ENCODE measurements at regions not wholly inside any gene's neighbourhood (a gene's known extent, or its start where the extent isn't known, plus 50 kb on each side); places are given as distances from the start of the nearest gene placed in this dataset.

DNA sequence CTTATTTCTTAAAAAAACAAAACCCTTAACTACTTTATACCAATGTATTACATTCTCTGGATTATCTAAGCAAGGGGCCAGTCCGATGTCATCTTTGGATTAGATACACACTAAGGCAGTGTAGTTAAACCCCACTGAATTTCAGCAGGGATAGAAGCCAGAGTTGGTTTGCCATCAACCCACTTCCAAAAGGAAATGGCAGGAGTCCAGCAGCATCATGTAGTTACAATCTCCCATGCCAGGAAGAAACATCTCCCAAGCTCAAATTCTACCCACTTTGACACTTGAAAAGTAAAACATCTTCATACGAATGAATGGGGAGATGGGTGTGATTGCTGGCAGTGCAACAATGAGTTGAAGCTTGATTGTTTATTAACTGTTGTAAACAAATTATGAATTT lies 203.5 kb upstream of the PLXNC1 start:
- CTCF ChIA-PET: no interaction called here
- TF ChIP-seq, protein P1, sequence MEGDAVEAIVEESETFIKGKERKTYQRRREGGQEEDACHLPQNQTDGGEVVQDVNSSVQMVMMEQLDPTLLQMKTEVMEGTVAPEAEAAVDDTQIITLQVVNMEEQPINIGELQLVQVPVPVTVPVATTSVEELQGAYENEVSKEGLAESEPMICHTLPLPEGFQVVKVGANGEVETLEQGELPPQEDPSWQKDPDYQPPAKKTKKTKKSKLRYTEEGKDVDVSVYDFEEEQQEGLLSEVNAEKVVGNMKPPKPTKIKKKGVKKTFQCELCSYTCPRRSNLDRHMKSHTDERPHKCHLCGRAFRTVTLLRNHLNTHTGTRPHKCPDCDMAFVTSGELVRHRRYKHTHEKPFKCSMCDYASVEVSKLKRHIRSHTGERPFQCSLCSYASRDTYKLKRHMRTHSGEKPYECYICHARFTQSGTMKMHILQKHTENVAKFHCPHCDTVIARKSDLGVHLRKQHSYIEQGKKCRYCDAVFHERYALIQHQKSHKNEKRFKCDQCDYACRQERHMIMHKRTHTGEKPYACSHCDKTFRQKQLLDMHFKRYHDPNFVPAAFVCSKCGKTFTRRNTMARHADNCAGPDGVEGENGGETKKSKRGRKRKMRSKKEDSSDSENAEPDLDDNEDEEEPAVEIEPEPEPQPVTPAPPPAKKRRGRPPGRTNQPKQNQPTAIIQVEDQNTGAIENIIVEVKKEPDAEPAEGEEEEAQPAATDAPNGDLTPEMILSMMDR (IDR thresholded peaks at IDR 0.05; ENCODE audit: insufficient read depth, low read length, missing control alignments): no peak
- no peak overlapping the region for H3K4me3 ChIP-seq (ENCODE audit: low read depth, low read length)
- POLR2A ChIA-PET: no interaction called here
- DNase-seq (ENCODE audit: low read depth, low spot score): no peak

DNA sequence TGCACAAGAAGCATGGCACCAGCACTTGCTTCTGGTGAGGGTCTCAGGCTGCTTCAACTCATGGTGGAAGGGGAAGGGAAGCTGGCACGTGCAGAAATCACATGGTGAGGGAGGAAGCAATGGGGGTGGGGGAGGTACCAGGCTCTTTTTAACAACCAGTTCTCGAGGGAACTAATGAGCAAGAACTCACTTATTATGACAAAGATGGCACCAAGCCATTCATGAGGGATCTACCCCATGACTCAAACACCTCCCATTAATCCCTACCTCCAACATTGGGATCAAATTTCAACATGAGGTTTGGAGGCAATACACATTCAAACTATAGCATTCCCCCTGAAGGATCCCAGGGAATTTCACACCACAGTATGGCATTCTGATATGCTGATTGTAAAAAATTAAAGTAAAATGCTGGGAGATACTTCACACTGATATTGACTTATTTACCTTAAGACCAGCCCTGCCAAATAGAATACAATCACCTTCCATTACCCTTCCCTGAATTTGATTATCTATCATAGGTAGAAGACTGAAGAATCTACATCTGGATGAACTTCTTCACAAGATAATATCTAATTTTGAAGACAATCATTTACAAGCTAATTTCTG lies 201.7 kb upstream of the PLXNC1 start:
- DNase-seq (ENCODE audit: low read depth, low spot score): no peak
- CTCF ChIA-PET: interaction anchor here (0.9 kb wide), 2 partner anchors 128 to 444 kb away, joined by 3 to 4 read pairs; no protein-coding TSS in a partner anchor

DNA sequence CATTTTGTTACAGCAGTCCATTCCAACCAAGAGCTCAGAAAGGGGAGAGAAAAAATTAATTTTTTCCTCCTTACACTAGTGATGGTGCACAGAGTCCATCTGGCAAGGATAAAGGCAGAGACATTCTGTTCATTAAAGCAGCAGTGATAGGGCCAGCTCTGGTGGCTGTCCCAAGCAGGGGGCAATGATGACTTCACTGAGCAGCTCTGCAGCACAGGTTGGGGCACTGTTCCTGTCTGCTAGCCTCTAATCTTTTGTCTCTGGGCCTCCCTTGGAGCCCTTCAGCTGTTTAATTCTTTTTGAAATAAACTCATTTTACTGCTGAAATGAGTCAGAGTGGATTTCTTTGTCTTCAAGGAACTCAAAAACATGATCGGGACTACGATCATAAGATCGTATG lies 200.9 kb upstream of the PLXNC1 start:
- POLR2A ChIA-PET: no interaction called here
- CTCF ChIA-PET: no interaction called here
- no peak for DNase-seq (ENCODE audit: low read depth, low spot score)
- TF ChIP-seq, protein P1 (IDR thresholded peaks at IDR 0.05; ENCODE audit: insufficient read depth, low read length, missing control alignments): no peak
- H3K4me3 ChIP-seq (ENCODE audit: low read depth, low read length): no peak overlapping the region

More for the DNA sequence above, 201.7 kb upstream of the PLXNC1 start:
- TF ChIP-seq, protein P1 (IDR thresholded peaks at IDR 0.05; ENCODE audit: insufficient read depth, low read length, missing control alignments): no peak
- POLR2A ChIA-PET: no interaction called here
- no peak overlapping the region for H3K4me3 ChIP-seq (ENCODE audit: low read depth, low read length)

DNA sequence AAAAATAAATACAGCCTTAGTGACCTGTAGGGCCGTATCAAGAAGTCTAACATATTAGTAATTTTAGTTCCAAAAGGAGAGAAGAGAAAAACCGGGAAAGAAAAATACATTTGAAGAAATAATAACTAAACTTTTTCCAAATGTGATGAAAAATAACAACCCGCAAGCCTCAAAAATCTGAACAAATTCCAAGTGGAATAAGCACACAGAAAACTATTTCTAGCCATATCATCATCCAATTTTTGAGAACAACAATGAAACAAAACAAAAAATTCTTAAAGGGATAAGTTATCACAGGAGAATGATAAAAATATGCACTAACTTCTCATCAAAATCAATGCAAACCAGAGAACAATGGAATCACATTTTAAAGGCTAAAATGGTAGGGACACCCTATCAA lies 198.1 kb upstream of the PLXNC1 start:
- TF ChIP-seq, protein P1 (IDR thresholded peaks at IDR 0.05; ENCODE audit: insufficient read depth, low read length, missing control alignments): no peak
- POLR2A ChIA-PET: no interaction called here
- CTCF ChIA-PET: no interaction called here
- no peak for DNase-seq (ENCODE audit: low read depth, low spot score)
- H3K4me3 ChIP-seq (ENCODE audit: low read depth, low read length): no peak overlapping the region

DNA sequence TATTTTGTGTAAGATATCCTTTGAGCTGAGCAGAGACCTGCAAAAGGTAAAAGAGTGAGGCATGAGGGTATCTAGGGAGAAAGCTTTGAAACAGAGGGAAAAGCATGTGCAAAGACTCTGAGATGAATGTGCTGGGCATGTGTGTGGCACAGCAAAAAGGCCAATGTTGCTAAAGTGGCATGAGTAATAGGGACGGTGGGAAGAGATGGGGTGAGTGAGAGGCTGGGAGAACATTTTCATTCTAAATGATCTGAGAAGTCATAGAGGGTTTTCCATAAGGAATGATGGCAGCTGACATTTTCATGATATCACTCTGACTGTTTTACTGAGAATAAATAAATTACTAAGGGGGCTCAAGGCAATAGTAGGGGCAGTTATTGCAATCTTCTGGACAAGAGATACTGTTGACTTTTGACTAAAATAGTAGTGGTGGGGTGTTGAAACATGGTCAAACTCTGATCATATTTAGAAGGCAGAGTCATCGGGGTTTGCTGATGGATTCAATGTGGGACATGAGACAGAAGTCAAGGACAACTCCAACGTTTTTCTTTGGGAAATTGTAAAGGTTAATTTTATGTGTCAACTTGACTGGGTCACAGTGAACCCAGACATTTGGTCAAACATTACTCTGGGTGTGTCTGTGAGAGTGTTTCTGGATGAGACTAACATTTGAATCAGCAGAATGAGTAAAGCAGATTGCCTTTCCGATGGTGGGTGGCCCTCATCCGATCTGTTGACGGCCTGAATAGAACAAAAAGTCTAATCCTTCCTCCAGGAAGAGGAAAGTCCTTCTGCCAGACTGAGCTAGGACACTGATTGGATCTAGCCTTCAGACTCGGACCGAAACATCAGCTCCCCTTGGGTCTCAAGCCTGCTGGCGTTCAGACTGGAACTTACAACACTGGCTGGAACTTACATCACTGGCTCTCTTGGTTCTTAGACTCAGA lies 193.9 kb upstream of the PLXNC1 start:
- POLR2A ChIA-PET: interaction anchor here (0.6 kb wide), 1 partner anchor 118 kb away, joined by 3 read pairs; no protein-coding TSS in a partner anchor
- CTCF ChIA-PET: interaction anchor here (0.8 to 2.6 kb wide), 2 partner anchors 9 to 148 kb away, joined by 3 to 13 read pairs; no protein-coding TSS in a partner anchor
- no peak for DNase-seq (ENCODE audit: low read depth, low spot score)
- no peak overlapping the region for H3K4me3 ChIP-seq (ENCODE audit: low read depth, low read length)
- TF ChIP-seq, protein P1 (IDR thresholded peaks at IDR 0.05; ENCODE audit: insufficient read depth, low read length, missing control alignments): no peak

DNA sequence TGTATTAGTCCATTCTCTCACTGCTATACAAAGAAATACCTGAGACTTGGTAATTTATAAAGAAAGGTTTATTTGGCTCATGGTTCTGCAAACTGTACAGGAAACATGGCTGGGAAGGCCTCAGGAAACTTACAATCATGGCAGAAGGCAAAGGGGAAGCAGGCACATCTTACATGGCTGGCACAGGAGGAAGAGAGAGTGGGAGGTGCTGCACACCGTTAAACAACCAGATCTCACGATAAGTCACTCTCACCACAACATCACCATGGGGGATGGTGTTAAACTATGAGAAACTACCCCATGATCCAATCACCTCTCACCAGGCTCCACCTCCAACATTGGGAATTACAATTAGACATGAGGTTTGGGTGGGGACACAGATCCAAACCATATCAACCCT lies 191.8 kb upstream of the PLXNC1 start:
- DNase-seq (ENCODE audit: low read depth, low spot score): no peak
- ChIA-PET POLR2A (no interaction called here), CTCF (interaction anchor here (0.6 to 2.6 kb wide), 4 partner anchors 8 to 649 kb away, joined by 4 to 13 read pairs (median 5); no protein-coding TSS in a partner anchor)
- H3K4me3 ChIP-seq (ENCODE audit: low read depth, low read length): no peak overlapping the region
- TF ChIP-seq, protein P1 (IDR thresholded peaks at IDR 0.05; ENCODE audit: insufficient read depth, low read length, missing control alignments): no peak

Measured in AG04449 (cell line).